Esophagus squamous epithelium (tissue), 4 donors: ENCODE measurements at regions not wholly inside any gene's neighbourhood (a gene's known extent, or its start where the extent isn't known, plus 50 kb on each side); places are given as distances from the start of the nearest gene placed in this dataset.

Experiments used
- POLR2A ChIP-seq, 4 donors: fragments of 450-650 bp; IDR thresholded peaks; one replicate each; pipeline ENCODE4 v1.6.1; 2017; ENCODE audit warnings: antibody characterized with exemption in 4 of 4, mild to moderate bottlenecking in 4 of 4, moderate library complexity in 3 of 4
- TF ChIP-seq, protein P1 (sequence below), 6 experiments: fragments of 450-650 bp in 4 of 6; fragments of 200-600 bp in 2 of 6; sonication (generic) in 2 of 6; IDR thresholded peaks; one replicate each; pipeline ENCODE4 v1.5.1; 2016 to 2019; ENCODE audit warnings: antibody characterized with exemption in 6 of 6, mild to moderate bottlenecking in 4 of 6, moderate library complexity in 4 of 6

DNA sequence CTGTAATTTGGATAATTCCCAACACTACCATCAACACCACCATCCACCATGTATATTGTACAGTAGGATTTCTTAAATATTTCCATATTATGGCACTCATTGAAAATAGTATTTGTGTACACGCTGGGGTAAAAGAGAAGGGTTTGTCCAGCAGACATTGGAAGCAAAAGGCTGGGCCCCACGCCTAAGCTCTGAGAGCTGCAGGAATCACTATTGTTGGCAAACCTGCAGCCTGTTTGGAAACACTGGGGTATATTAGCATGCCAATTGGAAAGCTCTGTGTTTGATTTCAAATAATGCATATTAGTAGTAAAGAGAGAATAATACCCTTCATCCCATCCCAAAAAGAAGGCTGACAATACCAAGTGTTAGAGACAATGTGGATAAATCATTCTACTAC is 81.5 kb upstream of the DPYD start:
- TF ChIP-seq, protein P1, sequence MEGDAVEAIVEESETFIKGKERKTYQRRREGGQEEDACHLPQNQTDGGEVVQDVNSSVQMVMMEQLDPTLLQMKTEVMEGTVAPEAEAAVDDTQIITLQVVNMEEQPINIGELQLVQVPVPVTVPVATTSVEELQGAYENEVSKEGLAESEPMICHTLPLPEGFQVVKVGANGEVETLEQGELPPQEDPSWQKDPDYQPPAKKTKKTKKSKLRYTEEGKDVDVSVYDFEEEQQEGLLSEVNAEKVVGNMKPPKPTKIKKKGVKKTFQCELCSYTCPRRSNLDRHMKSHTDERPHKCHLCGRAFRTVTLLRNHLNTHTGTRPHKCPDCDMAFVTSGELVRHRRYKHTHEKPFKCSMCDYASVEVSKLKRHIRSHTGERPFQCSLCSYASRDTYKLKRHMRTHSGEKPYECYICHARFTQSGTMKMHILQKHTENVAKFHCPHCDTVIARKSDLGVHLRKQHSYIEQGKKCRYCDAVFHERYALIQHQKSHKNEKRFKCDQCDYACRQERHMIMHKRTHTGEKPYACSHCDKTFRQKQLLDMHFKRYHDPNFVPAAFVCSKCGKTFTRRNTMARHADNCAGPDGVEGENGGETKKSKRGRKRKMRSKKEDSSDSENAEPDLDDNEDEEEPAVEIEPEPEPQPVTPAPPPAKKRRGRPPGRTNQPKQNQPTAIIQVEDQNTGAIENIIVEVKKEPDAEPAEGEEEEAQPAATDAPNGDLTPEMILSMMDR (IDR thresholded peaks at IDR 0.05) = no peak
- no peak for TF ChIP-seq POLR2A (IDR thresholded peaks at IDR 0.05)
